Caco-2 (cell line): ENCODE measurements at regions not wholly inside any gene's neighbourhood (a gene's known extent, or its start where the extent isn't known, plus 50 kb on each side); places are given as distances from the start of the nearest gene placed in this dataset.

Experiments used
- BruUV-seq: library from RNA; stranded (reverse); fragments of 400-500 nt; replicated peaks from 2 replicates; lab custom pipeline; 2021; lab: Mats Ljungman, UMichigan
- CTCF ChIA-PET: fragments of 300-600 bp; sonication (Branson Sonifier 250); formaldehyde crosslinking; loops from one replicate; lab custom pipeline; 2022; ENCODE audit warnings: antibody characterized with exemption; lab: Charles Lee
- POLR2A ChIA-PET: fragments of 300-600 bp; sonication (Branson Sonifier 250); formaldehyde crosslinking; loops from one replicate; lab custom pipeline; 2022; ENCODE audit warnings: antibody characterized with exemption; lab: Charles Lee
- DNase-seq, 2 experiments: peaks; one replicate each; pipeline versions ENCODE4 v3.0.0 to v3.0.0-alpha.2; 2020 to 2022
- H3K27me3 ChIP-seq: replicated peaks from 2 replicates; pipeline ENCODE4 v1.6.0; 2011; ENCODE audit warnings: low read length; ENCODE audit not compliant: control insufficient read depth, insufficient read depth
- H3K36me3 ChIP-seq: 2 replicates; pipeline ENCODE4 v1.5.1; 2011; ENCODE audit warnings: low read length; ENCODE audit not compliant: control insufficient read depth, insufficient read depth
- H3K4me1 ChIP-seq: fragments of 250-450 bp; sonication (Bioruptor Pico); 2 replicates; pipeline ENCODE4 v1.5.1; 2020; ENCODE audit warnings: mild to moderate bottlenecking
- H3K4me3 ChIP-seq: 2 replicates; pipeline ENCODE4 v1.5.1; 2011; ENCODE audit warnings: low read depth, mild to moderate bottlenecking, control low read depth, low read length
- H3K9me3 ChIP-seq: fragments of 250-450 bp; sonication (Bioruptor Pico); 2 replicates; pipeline ENCODE4 v1.5.1; 2020; ENCODE audit warnings: mild to moderate bottlenecking, moderate library complexity
- H3K27ac Mint-ChIP-seq: one replicate; pipeline ENCODE4 v1.8.0; 2022; ENCODE audit warnings: mixed read lengths; ENCODE audit not compliant: unreplicated experiment
- H3K27me3 Mint-ChIP-seq: one replicate; pipeline ENCODE4 v1.8.0; 2022; ENCODE audit warnings: mixed read lengths; ENCODE audit not compliant: insufficient read depth, unreplicated experiment
- H3K36me3 Mint-ChIP-seq: one replicate; pipeline ENCODE4 v1.8.0; 2022; ENCODE audit warnings: mild to moderate bottlenecking, mixed read lengths; ENCODE audit not compliant: insufficient read depth, unreplicated experiment
- H3K4me1 Mint-ChIP-seq: one replicate; pipeline ENCODE4 v1.8.0; 2022; ENCODE audit warnings: low read depth, mixed read lengths; ENCODE audit not compliant: unreplicated experiment
- H3K4me3 Mint-ChIP-seq: one replicate; pipeline ENCODE4 v1.8.0; 2022; ENCODE audit warnings: mild to moderate bottlenecking, moderate library complexity, mixed read lengths; ENCODE audit not compliant: unreplicated experiment
- H3K9me3 Mint-ChIP-seq: one replicate; pipeline ENCODE4 v1.8.0; 2022; ENCODE audit warnings: mixed read lengths; ENCODE audit not compliant: unreplicated experiment
- intact Hi-C: fragments of 100-400 bp; cut with micrococcal nuclease; formaldehyde crosslinking; loops from one replicate; pipeline ENCODE4 v1.10.0; 2022; ENCODE audit not compliant: unreplicated experiment
- TF ChIP-seq, protein P1 (sequence below), 2 experiments: fragments of 200-600 bp in 1 of 2; IDR thresholded peaks; 1 replicate in 1 of 2; 2 replicates in 1 of 2; pipeline versions ENCODE4 v1.5.1 to v1.8.0; 2011 to 2022; ENCODE audit warnings: antibody characterized with exemption in 1 of 2, control low read depth in 1 of 2, inconsistent platforms in 1 of 2, low read depth in 1 of 2, low read length in 1 of 2, mild to moderate bottlenecking in 1 of 2, moderate library complexity in 1 of 2; ENCODE audit not compliant: insufficient read depth in 1 of 2, severe bottlenecking in 1 of 2, unreplicated experiment in 1 of 2

DNA sequence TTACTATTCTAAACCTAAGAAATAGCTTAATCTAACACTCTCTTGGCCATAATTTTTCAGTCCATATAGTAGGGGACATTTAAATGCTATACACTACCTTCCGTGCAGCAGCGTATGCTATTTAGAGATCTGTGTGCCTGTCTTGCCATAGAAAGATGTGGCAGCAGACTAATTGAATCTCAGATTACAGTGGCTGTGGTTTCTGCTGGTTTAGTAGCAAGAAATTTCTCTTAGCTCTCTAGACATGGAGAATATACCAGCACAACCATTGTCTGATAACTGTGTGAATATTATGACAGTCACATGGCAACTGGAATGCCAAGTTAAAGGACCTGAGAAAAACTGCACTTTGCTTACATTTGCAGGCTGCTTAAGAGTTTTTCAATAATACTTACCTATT, 672.4 kb upstream of the MIR17HG start:
- Mint-ChIP-seq H3K9me3 (no peaks in the 10 kb centered on the region), H3K4me1 (no peaks in the 10 kb centered on the region), H3K4me3 (no peak overlapping the region), H3K27ac (no peak overlapping the region), H3K27me3 (peaks cover 3% of the 10 kb centered on the region), H3K36me3 (no peaks in the 10 kb centered on the region)
- Histone ChIP-seq H3K36me3 (no peaks in the 10 kb centered on the region), H3K4me3 (no peak overlapping the region), H3K9me3 (no peaks in the 10 kb centered on the region), H3K27me3 (no peaks in the 10 kb centered on the region), H3K4me1 (no peaks in the 10 kb centered on the region)
- POLR2A ChIA-PET: no interaction called here
- intact Hi-C loops: no loop called here
- CTCF ChIA-PET: no interaction called here
- no peak for DNase-seq
- TF ChIP-seq, protein P1, sequence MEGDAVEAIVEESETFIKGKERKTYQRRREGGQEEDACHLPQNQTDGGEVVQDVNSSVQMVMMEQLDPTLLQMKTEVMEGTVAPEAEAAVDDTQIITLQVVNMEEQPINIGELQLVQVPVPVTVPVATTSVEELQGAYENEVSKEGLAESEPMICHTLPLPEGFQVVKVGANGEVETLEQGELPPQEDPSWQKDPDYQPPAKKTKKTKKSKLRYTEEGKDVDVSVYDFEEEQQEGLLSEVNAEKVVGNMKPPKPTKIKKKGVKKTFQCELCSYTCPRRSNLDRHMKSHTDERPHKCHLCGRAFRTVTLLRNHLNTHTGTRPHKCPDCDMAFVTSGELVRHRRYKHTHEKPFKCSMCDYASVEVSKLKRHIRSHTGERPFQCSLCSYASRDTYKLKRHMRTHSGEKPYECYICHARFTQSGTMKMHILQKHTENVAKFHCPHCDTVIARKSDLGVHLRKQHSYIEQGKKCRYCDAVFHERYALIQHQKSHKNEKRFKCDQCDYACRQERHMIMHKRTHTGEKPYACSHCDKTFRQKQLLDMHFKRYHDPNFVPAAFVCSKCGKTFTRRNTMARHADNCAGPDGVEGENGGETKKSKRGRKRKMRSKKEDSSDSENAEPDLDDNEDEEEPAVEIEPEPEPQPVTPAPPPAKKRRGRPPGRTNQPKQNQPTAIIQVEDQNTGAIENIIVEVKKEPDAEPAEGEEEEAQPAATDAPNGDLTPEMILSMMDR (IDR thresholded peaks at IDR 0.05; ENCODE audit: insufficient read depth in 1 of 2, low read depth in 1 of 2, low read length in 1 of 2, severe bottlenecking in 1 of 2, unreplicated experiment in 1 of 2): no peak
- BruUV-seq: no TSS peak

DNA sequence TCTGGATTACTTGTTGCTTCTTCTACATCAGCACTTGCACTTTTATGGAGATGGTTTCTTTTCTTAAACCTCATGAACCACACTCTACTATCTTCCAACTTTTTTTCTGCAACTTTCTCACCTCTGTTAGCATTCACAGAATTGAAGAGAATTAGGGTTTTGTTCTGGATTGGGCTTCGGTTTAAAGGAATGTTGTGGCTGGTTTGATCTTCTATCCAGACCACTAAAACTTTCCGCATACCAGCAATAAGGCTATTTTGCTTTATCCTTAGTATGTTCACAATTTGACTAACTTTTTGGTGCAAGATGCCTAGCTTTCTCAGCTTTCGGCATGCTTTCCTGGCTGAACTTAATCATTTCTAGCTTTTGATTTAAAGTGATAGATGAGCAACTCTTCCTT, 666.7 kb upstream of the MIR17HG start:
- Mint-ChIP-seq H3K27ac (no peak overlapping the region), H3K4me1 (no peaks in the 10 kb centered on the region), H3K27me3 (peaks cover 3% of the 10 kb centered on the region), H3K4me3 (no peak overlapping the region), H3K36me3 (no peaks in the 10 kb centered on the region), H3K9me3 (no peaks in the 10 kb centered on the region)
- no peaks in the 10 kb centered on the region for H3K36me3 ChIP-seq
- CTCF ChIA-PET: no interaction called here
- DNase-seq: no peak
- H3K4me3 ChIP-seq: no peak overlapping the region
- POLR2A ChIA-PET: no interaction called here
- H3K4me1 ChIP-seq: no peaks in the 10 kb centered on the region
- no peaks in the 10 kb centered on the region for H3K9me3 ChIP-seq
- intact Hi-C loops: no loop called here
- TF ChIP-seq, protein P1 (IDR thresholded peaks at IDR 0.05; ENCODE audit: insufficient read depth in 1 of 2, low read depth in 1 of 2, low read length in 1 of 2, severe bottlenecking in 1 of 2, unreplicated experiment in 1 of 2): no peak
- no peaks in the 10 kb centered on the region for H3K27me3 ChIP-seq
- BruUV-seq: no TSS peak

DNA sequence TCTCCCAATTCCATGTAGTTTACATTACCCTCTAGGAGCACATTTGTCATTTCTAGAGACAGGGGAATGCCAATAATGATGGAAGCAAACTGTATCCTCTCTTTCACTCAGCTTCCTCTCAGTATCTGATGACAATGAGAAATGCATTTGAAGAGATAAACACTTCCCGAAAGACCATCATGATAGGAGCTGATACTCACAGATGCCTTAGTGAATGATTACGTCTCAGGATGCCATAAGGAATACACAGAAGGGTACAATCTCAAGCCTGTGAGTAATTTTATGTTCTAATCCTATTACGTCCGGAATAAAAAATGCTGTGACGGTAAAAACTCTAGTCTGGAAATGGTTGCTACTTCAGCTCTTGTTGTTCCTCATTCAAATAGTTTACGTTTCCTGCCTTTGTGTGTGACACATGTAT, 663.8 kb upstream of the MIR17HG start:
- intact Hi-C loops: no loop called here

More for the DNA sequence above, 663.8 kb upstream of the MIR17HG start:
- peaks cover under 1% of the 10 kb centered on the region for H3K27me3 Mint-ChIP-seq
- TF ChIP-seq, protein P1 (IDR thresholded peaks at IDR 0.05; ENCODE audit: insufficient read depth in 1 of 2, low read depth in 1 of 2, low read length in 1 of 2, severe bottlenecking in 1 of 2, unreplicated experiment in 1 of 2): no peak
- H3K36me3 Mint-ChIP-seq: no peaks in the 10 kb centered on the region
- H3K36me3 ChIP-seq: no peaks in the 10 kb centered on the region
- H3K4me3 ChIP-seq: no peak overlapping the region
- no TSS peak for BruUV-seq
- ChIA-PET CTCF (no interaction called here), POLR2A (no interaction called here)
- no peaks in the 10 kb centered on the region for H3K4me1 ChIP-seq
- no peaks in the 10 kb centered on the region for H3K9me3 ChIP-seq
- H3K4me3 Mint-ChIP-seq: no peak overlapping the region
- no peaks in the 10 kb centered on the region for H3K9me3 Mint-ChIP-seq
- H3K4me1 Mint-ChIP-seq: no peaks in the 10 kb centered on the region
- no peak for DNase-seq
- H3K27ac Mint-ChIP-seq: no peak overlapping the region
- no peaks in the 10 kb centered on the region for H3K27me3 ChIP-seq
